A673 (cell line): ENCODE measurements at regions not wholly inside any gene's neighbourhood (a gene's known extent, or its start where the extent isn't known, plus 50 kb on each side); places are given as distances from the start of the nearest gene placed in this dataset.

ENCODE experiments used
- BruUV-seq: library from RNA; stranded (reverse); fragments of 400-500 nt; replicated peaks from 2 replicates; lab custom pipeline; 2021; lab: Mats Ljungman, UMichigan
- CTCF ChIA-PET: fragments of 300-600 bp; sonication (Branson Sonifier 250); formaldehyde crosslinking; loops from one replicate; lab custom pipeline; 2022; ENCODE audit warnings: antibody characterized with exemption; lab: Charles Lee
- POLR2A ChIA-PET: fragments of 300-600 bp; sonication (Branson Sonifier 250); formaldehyde crosslinking; loops from one replicate; lab custom pipeline; 2022; ENCODE audit warnings: antibody characterized with exemption; ENCODE audit not compliant: low non-redundant PET; lab: Charles Lee
- DNase-seq: peaks from one replicate; pipeline ENCODE4 v3.0.0-alpha.2; 2015; ENCODE audit warnings: low spot score
- H3K27ac ChIP-seq: fragments of 200-600 bp; sonication (generic); 2 replicates; pipeline ENCODE4 v1.5.1; 2016; ENCODE audit warnings: mixed run types, low read depth, mild to moderate bottlenecking, mixed read lengths, antibody characterized with exemption, low read length; ENCODE audit not compliant: poor library complexity, severe bottlenecking
- H3K27me3 ChIP-seq: fragments of 200-600 bp; sonication (generic); replicated peaks from 2 replicates; pipeline ENCODE4 v1.6.1; 2017; ENCODE audit warnings: mixed run types, low read depth, mild to moderate bottlenecking, mixed read lengths, antibody characterized with exemption, low read length; ENCODE audit not compliant: insufficient read depth, poor library complexity
- H3K36me3 ChIP-seq: fragments of 200-600 bp; sonication (generic); 2 replicates; pipeline ENCODE4 v1.6.1; 2016; ENCODE audit warnings: mixed run types, mild to moderate bottlenecking, mixed read lengths, antibody characterized with exemption, low read length; ENCODE audit not compliant: insufficient read depth, poor library complexity, severe bottlenecking
- H3K4me1 ChIP-seq: fragments of 200-600 bp; sonication (generic); 2 replicates; pipeline ENCODE4 v1.6.1; 2017; ENCODE audit warnings: mixed run types, mild to moderate bottlenecking, mixed read lengths, antibody characterized with exemption, low read length; ENCODE audit not compliant: insufficient read depth, poor library complexity, severe bottlenecking
- H3K4me3 ChIP-seq: fragments of 200-600 bp; sonication (generic); 2 replicates; pipeline ENCODE4 v1.5.1; 2016; ENCODE audit warnings: low read depth, mixed run types, mild to moderate bottlenecking, mixed read lengths, low read length; ENCODE audit not compliant: poor library complexity, severe bottlenecking
- H3K9me3 ChIP-seq: fragments of 200-600 bp; sonication (generic); 2 replicates; pipeline ENCODE4 v1.6.1; 2016; ENCODE audit warnings: mixed run types, low read depth, mild to moderate bottlenecking, mixed read lengths, antibody characterized with exemption, low read length; ENCODE audit not compliant: poor library complexity, severe bottlenecking
- EZH2 ChIP-seq: fragments of 200-600 bp; sonication (generic); IDR thresholded peaks from 2 replicates; pipeline ENCODE4 v1.6.1; 2017; ENCODE audit warnings: borderline replicate concordance, low read depth, mild to moderate bottlenecking, mixed read lengths, antibody characterized with exemption, low read length; ENCODE audit not compliant: poor library complexity, severe bottlenecking
- intact Hi-C: fragments of 100-400 bp; cut with micrococcal nuclease; formaldehyde crosslinking; loops from one replicate; pipeline ENCODE4 v1.10.0; 2022; ENCODE audit not compliant: unreplicated experiment
- TF ChIP-seq, protein P1 (sequence below): fragments of 300-800, 200-600 bp; sonication (generic); conservative IDR thresholded peaks from 2 replicates; pipeline ENCODE4 v1.5.1; 2017; ENCODE audit warnings: low read depth, mild to moderate bottlenecking, antibody characterized with exemption, low read length, moderate library complexity, mixed read lengths

DNA sequence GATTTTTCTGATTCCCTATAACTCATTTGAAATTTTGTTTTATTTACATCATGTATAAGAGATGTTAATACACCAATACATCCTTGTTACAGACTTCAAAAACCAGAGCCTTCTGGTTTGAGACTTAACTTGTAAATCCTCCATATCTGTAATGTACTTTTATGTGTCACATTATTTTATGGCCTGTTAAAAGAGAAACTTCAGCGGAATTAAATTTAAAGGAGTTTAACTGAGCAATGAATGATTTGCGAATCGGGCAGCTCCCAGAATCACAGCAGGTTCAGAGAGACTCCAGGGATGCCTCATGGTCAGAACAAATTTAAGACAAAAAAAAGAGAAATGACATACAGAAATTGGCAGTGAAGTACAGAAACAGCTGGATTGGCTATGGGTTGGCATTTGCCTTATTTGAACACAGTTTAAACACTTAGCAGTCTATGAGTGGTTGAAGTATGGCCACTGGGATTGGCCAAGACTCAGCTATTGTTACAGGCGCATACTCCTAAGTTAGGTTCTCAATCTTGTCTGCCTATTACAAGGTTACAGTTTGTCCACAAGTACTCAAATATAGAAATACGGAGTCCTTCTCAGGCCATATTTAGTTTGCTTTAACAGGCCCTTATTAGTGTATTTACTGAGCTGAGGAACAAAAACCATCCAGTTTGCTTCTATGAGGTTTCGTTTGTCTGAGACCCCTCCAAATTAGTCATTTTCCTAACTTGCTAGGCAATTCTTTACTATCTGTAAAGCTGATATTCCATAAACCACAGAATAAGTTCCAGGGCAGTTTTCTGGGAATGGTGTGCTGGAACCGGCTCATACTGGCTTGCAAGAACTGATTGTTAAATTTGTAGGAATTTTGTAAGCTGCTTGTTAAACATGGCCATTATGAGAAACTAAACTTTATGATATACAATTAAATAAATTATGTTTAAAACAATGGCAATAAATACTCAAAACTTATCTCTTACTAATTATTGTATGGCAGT, 56.2 kb upstream of the WDR26 start:
- H3K4me3 ChIP-seq: no peak overlapping the region
- POLR2A ChIA-PET: interaction anchor here (0.6 kb wide), 1 partner anchor 16 kb away, joined by 3 read pairs; no protein-coding TSS in a partner anchor
- TF ChIP-seq, protein P1, sequence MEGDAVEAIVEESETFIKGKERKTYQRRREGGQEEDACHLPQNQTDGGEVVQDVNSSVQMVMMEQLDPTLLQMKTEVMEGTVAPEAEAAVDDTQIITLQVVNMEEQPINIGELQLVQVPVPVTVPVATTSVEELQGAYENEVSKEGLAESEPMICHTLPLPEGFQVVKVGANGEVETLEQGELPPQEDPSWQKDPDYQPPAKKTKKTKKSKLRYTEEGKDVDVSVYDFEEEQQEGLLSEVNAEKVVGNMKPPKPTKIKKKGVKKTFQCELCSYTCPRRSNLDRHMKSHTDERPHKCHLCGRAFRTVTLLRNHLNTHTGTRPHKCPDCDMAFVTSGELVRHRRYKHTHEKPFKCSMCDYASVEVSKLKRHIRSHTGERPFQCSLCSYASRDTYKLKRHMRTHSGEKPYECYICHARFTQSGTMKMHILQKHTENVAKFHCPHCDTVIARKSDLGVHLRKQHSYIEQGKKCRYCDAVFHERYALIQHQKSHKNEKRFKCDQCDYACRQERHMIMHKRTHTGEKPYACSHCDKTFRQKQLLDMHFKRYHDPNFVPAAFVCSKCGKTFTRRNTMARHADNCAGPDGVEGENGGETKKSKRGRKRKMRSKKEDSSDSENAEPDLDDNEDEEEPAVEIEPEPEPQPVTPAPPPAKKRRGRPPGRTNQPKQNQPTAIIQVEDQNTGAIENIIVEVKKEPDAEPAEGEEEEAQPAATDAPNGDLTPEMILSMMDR: no peak
- H3K27ac ChIP-seq: no peak overlapping the region
- H3K27me3 ChIP-seq: no peaks in the 10 kb centered on the region
- no peaks in the 10 kb centered on the region for H3K36me3 ChIP-seq
- H3K4me1 ChIP-seq: peaks cover 8% of the 10 kb centered on the region
- CTCF ChIA-PET: no interaction called here
- no peak for DNase-seq
- no TSS peak for BruUV-seq
- no peaks in the 10 kb centered on the region for H3K9me3 ChIP-seq
- intact Hi-C loops: no loop called here

DNA sequence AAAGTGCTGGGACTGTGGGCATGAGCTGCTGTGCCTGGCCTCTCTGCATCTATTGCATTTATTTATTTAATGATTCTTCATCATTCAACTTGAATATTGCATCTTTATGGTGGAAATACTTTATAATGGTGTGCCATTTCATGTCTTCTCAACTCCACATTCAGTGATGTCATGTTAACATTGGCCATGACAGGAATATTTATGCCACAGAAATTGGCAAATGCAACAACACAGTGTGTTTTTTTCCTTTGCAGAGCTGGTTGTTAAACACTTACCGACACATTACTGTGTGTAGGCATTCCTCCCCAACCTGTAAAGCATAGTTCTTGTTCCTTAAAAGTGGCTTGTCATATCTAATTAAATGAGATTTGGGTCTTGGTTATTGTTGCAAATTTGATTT, 57.4 kb upstream of the WDR26 start:
- H3K9me3 ChIP-seq: peaks cover 4% of the 10 kb centered on the region
- H3K4me3 ChIP-seq: no peak overlapping the region
- no peaks in the 10 kb centered on the region for H3K36me3 ChIP-seq
- TF ChIP-seq EZH2: no peak
- TF ChIP-seq, protein P1: no peak
- intact Hi-C loops: no loop called here
- CTCF ChIA-PET: no interaction called here
- no TSS peak for BruUV-seq
- H3K27me3 ChIP-seq: no peaks in the 10 kb centered on the region
- H3K27ac ChIP-seq: no peak overlapping the region
- DNase-seq: no peak
- peaks cover 11% of the 10 kb centered on the region for H3K4me1 ChIP-seq
- POLR2A ChIA-PET: no interaction called here

DNA sequence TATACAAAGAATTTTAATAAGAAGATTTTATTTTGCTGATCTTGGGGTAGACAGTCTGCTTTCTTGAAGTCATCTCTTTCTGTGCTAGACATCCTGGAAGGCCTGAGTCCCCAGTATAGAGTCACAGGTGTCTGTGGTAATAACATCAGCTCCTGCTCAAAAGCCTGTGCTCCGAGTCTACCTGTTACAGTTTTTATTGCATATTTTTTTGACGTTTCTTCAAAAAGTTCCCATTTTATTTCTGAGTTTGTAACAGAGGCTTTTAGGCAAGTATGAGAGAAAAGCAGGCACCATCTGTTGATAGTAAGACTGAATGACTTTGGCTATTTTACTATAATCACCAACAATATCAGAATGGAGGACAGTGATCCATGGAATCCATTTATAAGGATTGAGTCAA, 58.0 kb upstream of the WDR26 start:
- CTCF ChIA-PET: no interaction called here
- H3K36me3 ChIP-seq: no peaks in the 10 kb centered on the region
- no peaks in the 10 kb centered on the region for H3K27me3 ChIP-seq
- TF ChIP-seq, protein P1: no peak
- no peak for TF ChIP-seq EZH2
- DNase-seq: no peak
- POLR2A ChIA-PET: no interaction called here
- H3K4me1 ChIP-seq: peaks cover 18% of the 10 kb centered on the region
- H3K4me3 ChIP-seq: no peak overlapping the region
- H3K9me3 ChIP-seq: peaks cover 5% of the 10 kb centered on the region
- H3K27ac ChIP-seq: no peak overlapping the region
- no TSS peak for BruUV-seq
- intact Hi-C loops: no loop called here
